Posterior vena cava (tissue), 2 donors: ENCODE measurements at regions not wholly inside any gene's neighbourhood (a gene's known extent, or its start where the extent isn't known, plus 50 kb on each side); places are given as distances from the start of the nearest gene placed in this dataset.
A peak's percentile ranks its signal among the peaks of the same experiment; 100 is the strongest.

Source experiments
- DNase-seq: peaks from one replicate; pipeline ENCODE4 v3.0.0-alpha.2; 2020; ENCODE audit warnings: low spot score
- intact Hi-C, 2 donors: fragments of 100-400 bp; cut with DNase I; formaldehyde crosslinking; loops; one replicate each; pipeline versions ENCODE4 v1.14.1 to v1.14.2; 2022 to 2023
- donor health status: DM: yes; HTN: yes; CAD: no.
- donor health status: DM: yes; HTN: yes; CAD: no.

DNA sequence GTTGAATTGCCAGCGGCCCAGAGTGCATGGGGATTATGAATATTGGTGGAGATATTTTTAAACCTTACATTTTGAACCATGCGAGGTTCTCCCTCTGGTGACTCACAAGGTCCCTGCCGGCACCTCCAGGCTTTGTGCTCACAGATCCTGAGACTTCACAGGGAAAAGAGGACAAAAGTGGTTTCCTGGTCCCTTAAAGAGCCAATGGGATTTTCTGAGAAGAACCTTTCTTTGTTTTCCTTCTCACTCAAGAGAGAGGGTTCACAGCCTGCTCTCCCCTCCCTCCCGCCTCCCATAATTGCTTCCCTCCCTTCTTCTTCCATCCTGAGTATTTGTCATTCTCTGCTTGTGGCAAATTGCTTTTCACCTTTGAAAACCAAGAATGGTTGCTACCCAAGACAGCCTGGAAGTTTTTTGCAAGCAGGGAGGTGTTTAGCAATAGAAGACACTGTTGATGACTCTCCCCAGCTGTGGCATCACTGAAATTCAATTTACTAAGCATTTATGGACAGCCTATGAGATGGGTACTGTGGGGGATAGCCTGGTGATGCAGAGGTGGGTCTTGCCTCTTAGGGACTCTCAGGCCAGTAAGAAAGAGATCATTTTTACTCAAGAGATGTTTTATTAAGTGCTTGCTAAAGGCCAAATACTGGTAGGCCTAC, 76.6 kb downstream of the CPN2 start:
- intact Hi-C loops = loop anchor here in 1 of 2 donors (5.0 kb wide), 1 partner anchor 38 kb away; no protein-coding TSS in a partner anchor
- DNase-seq = peak; percentile 70

- intact Hi-C loops = no loop called here
These were observed 75.8 kb downstream of the CPN2 start for GRCh38 chr3:194275291-194275690.

GRCh38 chr3:194275721-194276120, 75.4 kb downstream of the CPN2 start:
- peak; percentile 38 for DNase-seq
- intact Hi-C loops = no loop called here

More at GRCh38 chr3:194275291-194275690, 75.8 kb downstream of the CPN2 start:
- peak; percentile 57 for DNase-seq

DNA sequence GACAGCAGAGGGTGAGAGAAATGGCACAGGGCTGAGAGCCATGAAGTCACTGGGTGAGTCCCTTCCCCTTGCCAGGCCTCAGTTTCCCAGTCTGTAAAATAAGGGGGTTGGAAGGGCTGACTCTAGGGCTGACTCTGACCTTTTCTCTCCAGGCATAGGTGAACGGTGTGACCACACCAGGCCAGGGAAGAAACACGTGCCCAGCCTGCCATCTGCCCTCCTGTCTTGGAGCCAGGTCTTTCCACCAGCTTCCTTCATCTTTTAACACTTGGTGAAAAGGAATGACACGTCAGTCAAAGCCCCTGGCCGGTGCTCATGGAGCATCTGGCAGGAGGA, 74.4 kb downstream of the CPN2 start:
- DNase-seq = no peak
- intact Hi-C loops = no loop called here

DNA sequence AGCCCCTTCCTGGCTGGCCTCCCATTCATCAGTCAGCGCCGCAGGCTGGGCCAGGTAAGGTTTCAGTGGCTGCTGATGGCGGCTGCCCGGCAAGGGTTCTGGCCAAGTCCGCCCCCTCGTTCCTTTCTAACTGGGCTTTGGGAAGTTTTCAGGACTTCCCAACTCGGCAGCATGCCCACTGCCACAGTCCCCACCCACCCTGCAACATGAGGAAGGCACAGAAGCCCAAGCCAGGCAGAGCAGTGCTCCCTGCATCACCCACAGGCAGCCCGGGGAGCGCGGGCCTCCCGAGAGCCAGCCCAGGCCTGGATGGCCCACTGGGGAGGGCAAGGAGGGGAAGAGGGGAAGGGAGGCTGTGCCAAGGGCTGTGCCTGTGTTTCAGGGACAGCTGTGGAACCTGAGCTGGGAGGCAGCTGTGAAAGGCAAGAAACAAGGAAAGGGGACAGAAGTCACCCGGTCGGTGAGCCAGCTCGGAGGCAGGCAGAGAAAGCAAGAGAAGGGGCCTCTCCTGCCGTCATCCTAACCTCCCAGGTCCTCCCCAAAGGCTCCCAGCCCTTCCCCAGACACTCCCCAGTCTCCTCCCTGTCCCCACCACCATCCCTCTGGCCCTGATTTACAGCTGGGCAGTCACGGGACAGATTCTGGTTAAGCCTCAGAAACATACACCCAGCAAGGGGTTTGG, 73.9 kb downstream of the CPN2 start:
- DNase-seq = no peak

DNA sequence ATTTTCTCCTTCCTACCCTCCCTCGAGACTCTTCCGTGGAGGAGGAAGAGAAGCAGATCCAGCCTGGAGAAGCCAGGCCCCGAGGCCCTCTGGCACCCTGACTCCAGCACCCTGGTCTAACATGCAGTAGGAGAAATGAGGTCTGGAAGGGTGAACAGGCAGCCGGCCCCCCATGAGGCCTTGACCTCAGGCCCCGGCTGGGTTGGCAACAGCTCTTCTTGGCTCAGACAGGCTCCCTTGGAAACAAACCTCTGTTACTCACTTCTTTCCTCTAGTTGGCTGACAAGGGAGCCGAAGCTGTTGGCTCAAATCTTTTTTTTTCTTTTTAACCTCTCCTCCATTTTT, 73.4 kb downstream of the CPN2 start:
- intact Hi-C loops = no loop called here
- DNase-seq = peak; percentile 90

More for the DNA sequence above, 73.9 kb downstream of the CPN2 start:
- intact Hi-C loops = no loop called here

GRCh38 chr3:194278186-194278845, 72.8 kb downstream of the CPN2 start:
- intact Hi-C loops = no loop called here
- no peak for DNase-seq

- intact Hi-C loops = no loop called here
- DNase-seq = no peak
These were observed 72.0 kb downstream of the CPN2 start for GRCh38 chr3:194279101-194279500.

DNA sequence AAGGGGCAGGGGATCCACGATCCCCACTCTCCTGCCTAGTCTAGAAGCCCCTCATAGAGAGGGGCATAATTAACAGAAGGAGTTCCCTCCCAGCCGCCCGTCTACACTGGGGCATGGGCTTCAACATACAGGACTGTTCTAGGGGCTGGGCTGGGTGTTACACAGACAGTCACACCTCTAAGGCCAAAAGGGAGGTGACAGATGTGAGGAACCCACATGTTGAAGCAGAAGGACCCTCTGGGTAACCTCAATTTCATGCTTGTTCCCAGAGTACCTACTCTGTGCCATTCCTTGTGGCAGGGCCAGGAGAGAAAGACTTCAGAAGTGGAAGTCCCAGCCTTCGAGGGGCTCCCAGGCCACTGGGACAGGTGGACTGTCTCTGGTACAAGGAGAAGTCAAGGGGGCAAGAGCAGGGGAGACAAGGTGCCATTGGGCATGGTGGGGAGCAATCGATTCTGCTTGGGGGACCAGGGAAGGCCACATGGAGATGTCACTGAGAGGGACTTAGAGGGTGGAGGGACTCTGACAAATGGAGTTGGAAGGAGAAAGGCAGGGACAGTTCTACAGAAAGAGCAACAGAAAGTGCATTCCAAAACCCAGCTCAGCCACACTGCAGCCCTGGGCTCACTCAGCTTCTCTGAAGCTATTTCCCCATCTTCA, 71.3 kb downstream of the CPN2 start:
- intact Hi-C loops = no loop called here
- DNase-seq = no peak

DNA sequence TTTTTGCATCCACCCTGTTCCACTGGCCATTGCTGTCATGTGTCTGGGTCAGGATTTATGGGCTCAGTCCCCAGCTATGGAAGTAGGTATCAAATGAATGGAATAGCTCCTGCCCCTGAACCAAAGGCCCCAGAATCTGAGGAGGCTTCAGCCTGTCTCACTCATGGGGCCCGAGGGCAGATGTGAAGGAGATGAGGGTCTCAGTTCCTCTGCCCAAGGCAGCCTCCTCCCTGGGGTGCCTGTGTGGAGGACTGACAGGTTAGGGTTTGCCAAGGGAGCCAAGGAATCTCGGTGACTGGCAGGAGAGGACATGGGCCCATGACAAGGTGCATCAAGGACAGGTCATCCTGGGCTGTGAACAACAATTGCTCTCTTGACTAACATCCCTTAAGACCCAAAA, 70.4 kb downstream of the CPN2 start:
- intact Hi-C loops = no loop called here
- no peak for DNase-seq

- DNase-seq = no peak
These were observed 69.8 kb downstream of the CPN2 start for GRCh38 chr3:194281306-194281705.

GRCh38 chr3:194281766-194282165, 69.4 kb downstream of the CPN2 start:
- intact Hi-C loops = no loop called here
- DNase-seq = no peak

More at GRCh38 chr3:194281306-194281705, 69.8 kb downstream of the CPN2 start:
- intact Hi-C loops = no loop called here

DNA sequence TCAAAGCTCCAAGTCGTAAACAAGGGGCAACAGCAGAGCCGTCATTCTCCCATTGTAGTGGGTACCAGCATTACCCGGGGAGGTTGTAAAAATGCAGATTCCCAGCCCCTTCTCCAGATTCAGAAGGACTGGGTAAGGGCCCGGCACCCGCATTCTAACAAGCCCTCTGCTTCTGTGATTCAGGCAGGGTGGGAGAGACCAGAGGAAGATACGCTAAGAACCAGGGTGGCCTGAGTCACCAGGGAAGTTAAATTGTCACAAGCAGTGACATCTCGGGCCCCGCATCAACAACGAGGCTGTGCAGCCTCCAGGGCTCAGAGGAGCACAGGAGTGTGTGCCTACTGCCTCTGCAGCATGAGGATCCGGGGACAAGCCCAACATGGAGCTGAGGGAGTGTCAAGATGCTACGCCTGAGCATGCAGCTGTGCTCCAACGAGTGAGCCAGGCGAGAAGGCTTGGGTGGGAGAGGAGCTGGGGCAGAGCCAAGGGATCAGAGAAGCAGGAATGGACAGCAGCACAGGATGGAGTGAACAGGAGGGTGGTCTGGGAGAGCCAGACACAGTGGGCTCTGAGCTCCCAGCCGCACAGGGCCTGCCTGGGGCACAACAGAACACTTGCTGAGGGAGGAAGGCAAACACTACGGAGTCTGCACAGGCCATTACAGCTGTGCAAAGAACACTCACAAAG, 68.5 kb downstream of the CPN2 start:
- intact Hi-C loops = no loop called here
- no peak for DNase-seq

- no peak for DNase-seq
- intact Hi-C loops = no loop called here
These were observed 67.7 kb downstream of the CPN2 start for GRCh38 chr3:194283221-194284006.

DNA sequence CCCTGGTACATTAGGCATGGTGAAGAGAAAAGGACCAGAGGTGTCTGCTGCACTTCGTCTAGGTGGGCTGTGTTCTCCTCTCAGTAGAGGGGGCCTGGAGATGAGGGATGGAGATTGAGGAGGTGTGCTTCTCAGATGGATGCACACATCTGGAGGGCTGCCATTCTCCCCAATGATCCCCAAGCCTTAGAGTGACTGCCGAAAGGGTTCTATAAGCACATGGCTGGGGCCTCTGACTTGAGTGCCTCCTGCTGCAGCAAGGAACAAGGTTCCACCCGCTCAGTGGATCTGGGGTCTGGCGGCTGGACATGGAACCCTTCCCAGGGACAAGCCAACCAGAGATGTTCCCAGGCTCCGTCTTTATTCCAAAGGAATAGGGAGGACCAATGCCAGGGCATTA, 66.8 kb downstream of the CPN2 start:
- DNase-seq = no peak
- intact Hi-C loops = no loop called here

DNA sequence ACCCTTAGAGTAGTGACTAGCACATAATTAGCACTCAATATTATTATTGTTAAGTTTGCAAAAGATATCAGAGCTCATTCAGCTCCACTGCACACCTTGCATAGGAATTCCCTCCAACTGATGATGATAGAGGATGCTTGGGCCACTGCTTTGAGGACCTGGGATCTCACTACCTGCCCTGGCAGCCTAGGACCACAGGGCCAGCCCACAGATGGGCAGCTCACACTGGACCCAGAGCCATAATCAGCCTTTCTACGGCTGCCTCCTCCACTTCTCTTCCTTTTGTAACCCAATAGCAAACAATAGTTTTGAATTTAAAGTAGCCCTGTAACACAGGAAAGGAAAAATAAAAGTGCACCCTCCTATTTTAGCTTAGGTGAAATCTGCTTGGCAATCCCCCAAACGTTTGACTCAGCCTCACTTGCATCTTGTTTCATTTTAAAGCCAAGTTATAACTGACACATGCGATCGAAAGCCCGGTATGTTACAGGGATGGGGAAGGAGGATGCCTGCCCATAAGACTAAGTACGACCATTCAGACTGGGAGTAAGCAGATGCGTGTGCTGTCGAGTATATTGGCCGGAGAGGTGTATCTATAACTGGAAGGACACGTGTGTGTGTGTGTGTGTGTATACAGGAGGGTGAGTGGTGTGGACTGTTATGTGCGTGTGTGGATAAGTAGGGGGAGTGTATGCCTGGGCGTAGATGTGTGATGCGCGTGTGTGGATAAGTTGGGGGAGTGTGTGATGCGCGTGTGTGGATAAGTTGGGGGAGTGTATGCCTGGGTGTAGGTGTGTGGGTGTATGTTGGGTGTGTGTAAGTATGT, 65.9 kb downstream of the CPN2 start:
- no peak for DNase-seq
- intact Hi-C loops = no loop called here

GRCh38 chr3:194285850-194286197, 65.3 kb downstream of the CPN2 start:
- DNase-seq = no peak
- intact Hi-C loops = no loop called here
